ENCODE measurements at regions not wholly inside any gene's neighbourhood (a gene's known extent, or its start where the extent isn't known, plus 50 kb on each side); places are given as distances from the start of the nearest gene placed in this dataset.

- TF ChIP-seq, protein P1, sequence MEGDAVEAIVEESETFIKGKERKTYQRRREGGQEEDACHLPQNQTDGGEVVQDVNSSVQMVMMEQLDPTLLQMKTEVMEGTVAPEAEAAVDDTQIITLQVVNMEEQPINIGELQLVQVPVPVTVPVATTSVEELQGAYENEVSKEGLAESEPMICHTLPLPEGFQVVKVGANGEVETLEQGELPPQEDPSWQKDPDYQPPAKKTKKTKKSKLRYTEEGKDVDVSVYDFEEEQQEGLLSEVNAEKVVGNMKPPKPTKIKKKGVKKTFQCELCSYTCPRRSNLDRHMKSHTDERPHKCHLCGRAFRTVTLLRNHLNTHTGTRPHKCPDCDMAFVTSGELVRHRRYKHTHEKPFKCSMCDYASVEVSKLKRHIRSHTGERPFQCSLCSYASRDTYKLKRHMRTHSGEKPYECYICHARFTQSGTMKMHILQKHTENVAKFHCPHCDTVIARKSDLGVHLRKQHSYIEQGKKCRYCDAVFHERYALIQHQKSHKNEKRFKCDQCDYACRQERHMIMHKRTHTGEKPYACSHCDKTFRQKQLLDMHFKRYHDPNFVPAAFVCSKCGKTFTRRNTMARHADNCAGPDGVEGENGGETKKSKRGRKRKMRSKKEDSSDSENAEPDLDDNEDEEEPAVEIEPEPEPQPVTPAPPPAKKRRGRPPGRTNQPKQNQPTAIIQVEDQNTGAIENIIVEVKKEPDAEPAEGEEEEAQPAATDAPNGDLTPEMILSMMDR (IDR thresholded peaks at IDR 0.05) = no peak
- Histone ChIP-seq H3K4me3 (no peak overlapping the region), H3K27ac (peak overlapping the region in 1 of 2 donors; percentile 31), H3K9me3 (no peaks in the 10 kb centered on the region), H3K27me3 (replicated peaks; ENCODE audit: insufficient read depth) (no peaks in the 10 kb centered on the region), H3K36me3 (no peaks in the 10 kb centered on the region), H3K4me1 (ENCODE audit: control insufficient read depth in 1 of 2, low read depth in 2 of 2) (peaks cover 0 to 31% of the 10 kb centered on the region in 2 donors)
- DNase-seq (ENCODE audit: low spot score) (peak; percentile 19), ATAC-seq (ENCODE audit: insufficient number of reproducible peaks, low FRiP score, low read depth) (peak; percentile 64)
Measured at GRCh38 chr11:87405843-87406242, 368.1 kb downstream of the TMEM135 start.

DNA sequence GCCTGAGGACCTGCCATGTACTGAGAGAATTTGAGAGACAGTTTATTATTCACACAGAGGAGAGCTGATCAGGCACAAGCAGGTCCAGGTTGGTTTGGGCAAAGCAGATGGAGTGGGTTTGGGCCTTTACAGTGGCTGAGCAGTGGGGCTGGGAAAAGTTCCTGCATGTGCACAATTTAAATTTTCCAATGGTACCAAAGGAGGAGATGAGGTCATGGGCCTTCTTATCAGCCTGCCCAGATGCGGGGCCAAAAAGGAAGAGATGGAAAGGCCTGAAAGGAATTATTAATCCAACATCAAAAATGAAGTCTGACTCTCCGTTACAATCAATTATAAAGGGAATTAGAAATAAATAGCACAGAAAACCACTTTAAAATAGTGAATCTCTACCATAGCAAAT lies 367.6 kb downstream of the TMEM135 start:
- Histone ChIP-seq H3K27ac (peak overlapping the region in 1 of 2 donors; percentile 31), H3K4me3 (no peak overlapping the region), H3K27me3 (replicated peaks; ENCODE audit: insufficient read depth) (no peaks in the 10 kb centered on the region), H3K36me3 (no peaks in the 10 kb centered on the region), H3K4me1 (ENCODE audit: control insufficient read depth in 1 of 2, low read depth in 2 of 2) (peaks cover 0 to 31% of the 10 kb centered on the region in 2 donors), H3K9me3 (no peaks in the 10 kb centered on the region)
- DNase-seq (ENCODE audit: low spot score) = no peak
- no peak for ATAC-seq (ENCODE audit: insufficient number of reproducible peaks, low FRiP score, low read depth)
- TF ChIP-seq, protein P1 (IDR thresholded peaks at IDR 0.05) = no peak

DNA sequence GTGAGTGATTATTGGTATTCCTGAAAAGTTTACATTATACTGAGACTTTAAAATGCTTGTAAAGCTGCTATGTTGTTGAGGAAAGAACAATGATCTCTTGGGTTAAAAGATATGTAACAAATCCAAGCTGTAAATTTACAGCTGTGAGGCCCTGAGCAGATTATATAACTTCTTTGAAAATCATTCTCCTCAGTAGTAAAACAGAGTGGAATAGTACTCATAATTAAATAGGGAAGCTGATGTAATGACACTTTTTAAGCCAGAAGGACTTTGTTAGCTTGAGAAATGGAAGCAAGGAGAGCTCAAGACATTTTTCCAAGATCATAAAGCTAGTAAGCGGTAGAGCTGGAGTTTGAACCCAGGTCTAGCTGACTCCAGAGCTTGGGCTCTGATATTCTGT lies 363.9 kb downstream of the TMEM135 start:
- H3K27ac ChIP-seq = no peak overlapping the region
- TF ChIP-seq, protein P1 (IDR thresholded peaks at IDR 0.05) = no peak
- H3K27me3 ChIP-seq (replicated peaks; ENCODE audit: insufficient read depth) = no peaks in the 10 kb centered on the region
- no peak overlapping the region for H3K4me3 ChIP-seq
- DNase-seq (ENCODE audit: low spot score) (no peak), ATAC-seq (ENCODE audit: insufficient number of reproducible peaks, low FRiP score, low read depth) (no peak)
- H3K4me1 ChIP-seq (ENCODE audit: control insufficient read depth in 1 of 2, low read depth in 2 of 2) = peaks cover 0 to 30% of the 10 kb centered on the region in 2 donors
- no peaks in the 10 kb centered on the region for H3K36me3 ChIP-seq
- no peaks in the 10 kb centered on the region for H3K9me3 ChIP-seq

GRCh38 chr11:87399341-87399740 lies 361.6 kb downstream of the TMEM135 start:
- Histone ChIP-seq H3K36me3 (no peaks in the 10 kb centered on the region), H3K4me3 (no peak overlapping the region), H3K27me3 (replicated peaks; ENCODE audit: insufficient read depth) (no peaks in the 10 kb centered on the region), H3K4me1 (ENCODE audit: control insufficient read depth in 1 of 2, low read depth in 2 of 2) (peaks cover 0 to 13% of the 10 kb centered on the region in 2 donors), H3K9me3 (no peaks in the 10 kb centered on the region), H3K27ac (no peak overlapping the region)
- TF ChIP-seq, protein P1 (IDR thresholded peaks at IDR 0.05) = no peak
- no peak for ATAC-seq (ENCODE audit: insufficient number of reproducible peaks, low FRiP score, low read depth)
- DNase-seq (ENCODE audit: low spot score) = no peak

- H3K4me1 ChIP-seq (ENCODE audit: control insufficient read depth in 1 of 2, low read depth in 2 of 2) = peaks cover 0 to 9% of the 10 kb centered on the region in 2 donors
- H3K27ac ChIP-seq = no peak overlapping the region
- no peaks in the 10 kb centered on the region for H3K27me3 ChIP-seq (replicated peaks; ENCODE audit: insufficient read depth)
- ATAC-seq (ENCODE audit: insufficient number of reproducible peaks, low FRiP score, low read depth) (no peak), DNase-seq (ENCODE audit: low spot score) (no peak)
- TF ChIP-seq, protein P1 (IDR thresholded peaks at IDR 0.05) = no peak
- H3K9me3 ChIP-seq = no peaks in the 10 kb centered on the region
- no peak overlapping the region for H3K4me3 ChIP-seq
- no peaks in the 10 kb centered on the region for H3K36me3 ChIP-seq
Measured at GRCh38 chr11:87398931-87399330, 361.2 kb downstream of the TMEM135 start.
